Cardiac fibroblast (primary cell): ENCODE measurements at regions not wholly inside any gene's neighbourhood (a gene's known extent, or its start where the extent isn't known, plus 50 kb on each side); places are given as distances from the start of the nearest gene placed in this dataset.

Experiments used
- DNase-seq, 2 donors: peaks; one replicate each; pipeline versions ENCODE4 v3.0.0 to v3.0.0-alpha.2; 2010; ENCODE audit warnings: low read depth in 2 of 2
- H3K4me3 ChIP-seq, 2 donors: replicated peaks in 1 of 2; 1 replicate in 1 of 2; 2 replicates in 1 of 2; pipeline ENCODE4 v1.5.1; 2011; ENCODE audit warnings: low read depth in 2 of 2, low read length in 2 of 2, mild to moderate bottlenecking in 2 of 2, moderate library complexity in 1 of 2
- TF ChIP-seq, protein P1 (sequence below): IDR thresholded peaks from one replicate; pipeline ENCODE4 v1.5.1; 2011; ENCODE audit warnings: low read depth, mild to moderate bottlenecking, low read length, inconsistent platforms

DNA sequence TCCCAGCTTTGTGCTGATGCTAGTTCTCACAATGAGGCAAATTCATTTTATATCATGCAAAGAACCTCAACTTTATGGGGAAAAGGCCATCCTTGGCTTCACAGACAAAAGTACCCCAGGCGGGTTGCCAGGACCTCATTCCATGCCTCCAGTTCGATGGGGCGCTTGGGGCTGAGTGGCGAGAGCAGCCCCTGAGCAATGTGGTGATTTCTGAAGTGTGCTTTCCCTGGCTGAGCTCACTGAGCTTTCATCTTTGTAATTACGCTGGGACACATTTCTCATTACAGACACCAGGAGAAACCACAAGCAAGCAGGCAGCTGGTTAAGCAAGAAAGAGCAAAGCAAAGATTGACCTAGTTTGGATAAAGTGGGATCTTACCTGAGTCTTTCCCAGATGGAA lies 301.5 kb upstream of the CDH4 start:
- no peak overlapping the region for H3K4me3 ChIP-seq
- TF ChIP-seq, protein P1, sequence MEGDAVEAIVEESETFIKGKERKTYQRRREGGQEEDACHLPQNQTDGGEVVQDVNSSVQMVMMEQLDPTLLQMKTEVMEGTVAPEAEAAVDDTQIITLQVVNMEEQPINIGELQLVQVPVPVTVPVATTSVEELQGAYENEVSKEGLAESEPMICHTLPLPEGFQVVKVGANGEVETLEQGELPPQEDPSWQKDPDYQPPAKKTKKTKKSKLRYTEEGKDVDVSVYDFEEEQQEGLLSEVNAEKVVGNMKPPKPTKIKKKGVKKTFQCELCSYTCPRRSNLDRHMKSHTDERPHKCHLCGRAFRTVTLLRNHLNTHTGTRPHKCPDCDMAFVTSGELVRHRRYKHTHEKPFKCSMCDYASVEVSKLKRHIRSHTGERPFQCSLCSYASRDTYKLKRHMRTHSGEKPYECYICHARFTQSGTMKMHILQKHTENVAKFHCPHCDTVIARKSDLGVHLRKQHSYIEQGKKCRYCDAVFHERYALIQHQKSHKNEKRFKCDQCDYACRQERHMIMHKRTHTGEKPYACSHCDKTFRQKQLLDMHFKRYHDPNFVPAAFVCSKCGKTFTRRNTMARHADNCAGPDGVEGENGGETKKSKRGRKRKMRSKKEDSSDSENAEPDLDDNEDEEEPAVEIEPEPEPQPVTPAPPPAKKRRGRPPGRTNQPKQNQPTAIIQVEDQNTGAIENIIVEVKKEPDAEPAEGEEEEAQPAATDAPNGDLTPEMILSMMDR, result no peak
- DNase-seq, result no peak

DNA sequence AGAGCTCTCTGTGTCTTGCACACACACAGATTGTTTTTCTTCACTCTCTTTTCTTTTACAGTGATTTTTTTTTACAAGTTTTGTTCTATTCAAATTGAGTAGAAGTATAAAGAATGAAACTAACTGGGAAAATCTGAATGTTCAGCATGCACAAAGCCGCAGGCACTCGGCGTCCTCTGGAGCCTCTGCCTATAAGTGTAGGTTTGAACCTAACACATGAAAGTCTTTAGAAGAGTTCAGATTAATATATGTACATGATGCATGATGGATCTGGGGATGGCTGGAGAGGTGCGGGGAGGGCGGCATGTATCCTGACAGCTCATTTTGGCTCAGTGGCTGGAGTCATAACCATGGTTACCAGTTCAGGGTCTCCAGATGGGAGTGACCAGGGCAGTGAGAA lies 301.1 kb upstream of the CDH4 start:
- H3K4me3 ChIP-seq, result no peak overlapping the region
- TF ChIP-seq, protein P1, result no peak
- no peak for DNase-seq

DNA sequence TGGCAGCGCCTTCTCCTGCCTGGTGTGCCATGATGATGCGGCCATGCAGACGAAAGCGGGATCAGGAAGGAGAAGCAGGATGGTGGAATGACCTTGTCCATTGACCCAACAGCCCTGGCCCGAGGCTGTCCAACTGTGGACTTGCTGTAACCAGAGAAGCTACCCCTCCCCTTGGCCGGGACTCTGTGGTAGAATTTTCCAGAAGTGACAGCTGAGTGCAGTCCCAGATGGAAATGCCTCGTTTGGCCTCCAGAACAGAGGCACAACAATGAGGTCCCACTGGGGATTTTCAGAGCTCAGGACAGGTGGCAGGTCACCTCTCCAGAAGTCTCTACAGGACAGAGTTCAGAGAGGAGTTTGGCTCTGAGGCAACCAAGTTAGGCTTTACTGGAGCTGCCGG lies 299.2 kb upstream of the CDH4 start:
- no peak for DNase-seq
- no peak overlapping the region for H3K4me3 ChIP-seq
- TF ChIP-seq, protein P1, result no peak

DNA sequence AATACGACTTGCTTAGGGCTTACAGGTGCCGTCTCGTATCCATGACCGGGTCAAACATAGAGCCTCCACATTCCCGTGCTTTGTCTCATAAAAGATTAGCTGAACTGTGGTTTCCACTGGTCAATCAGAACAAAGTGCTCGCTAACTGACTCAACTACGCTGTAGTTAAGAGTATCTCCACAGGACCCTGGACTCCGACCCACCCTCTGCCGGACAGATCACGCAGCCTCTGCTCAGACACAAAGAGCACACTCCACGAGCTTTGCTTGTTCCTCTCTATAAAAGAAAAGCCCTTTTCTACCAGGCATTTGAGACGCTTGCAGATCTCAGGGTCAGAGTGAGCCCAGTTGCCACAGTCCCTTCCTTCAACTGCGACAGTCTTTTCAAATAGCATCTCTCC lies 298.7 kb upstream of the CDH4 start:
- TF ChIP-seq, protein P1, result no peak
- DNase-seq, result no peak
- H3K4me3 ChIP-seq, result no peak overlapping the region

DNA sequence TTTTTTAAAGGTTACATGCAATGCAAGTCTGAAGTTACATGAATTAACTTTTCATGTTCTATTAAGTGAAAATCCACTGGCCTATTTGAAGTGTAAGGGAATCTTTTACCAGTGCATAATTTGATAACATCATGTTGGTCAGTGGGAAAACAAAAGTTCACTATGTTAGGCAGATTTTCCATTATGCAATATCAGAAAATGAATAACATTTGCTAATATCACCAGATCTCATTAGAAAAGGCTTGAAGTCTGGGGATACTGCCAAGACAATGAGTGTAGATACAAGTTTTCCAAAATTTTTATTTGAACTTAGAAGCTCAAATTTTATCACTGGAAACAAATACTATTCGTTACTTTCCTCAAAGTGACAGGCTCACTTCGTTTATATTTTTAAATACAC lies 296.4 kb upstream of the CDH4 start:
- no peak overlapping the region for H3K4me3 ChIP-seq
- DNase-seq, result no peak
- TF ChIP-seq, protein P1, result no peak

DNA sequence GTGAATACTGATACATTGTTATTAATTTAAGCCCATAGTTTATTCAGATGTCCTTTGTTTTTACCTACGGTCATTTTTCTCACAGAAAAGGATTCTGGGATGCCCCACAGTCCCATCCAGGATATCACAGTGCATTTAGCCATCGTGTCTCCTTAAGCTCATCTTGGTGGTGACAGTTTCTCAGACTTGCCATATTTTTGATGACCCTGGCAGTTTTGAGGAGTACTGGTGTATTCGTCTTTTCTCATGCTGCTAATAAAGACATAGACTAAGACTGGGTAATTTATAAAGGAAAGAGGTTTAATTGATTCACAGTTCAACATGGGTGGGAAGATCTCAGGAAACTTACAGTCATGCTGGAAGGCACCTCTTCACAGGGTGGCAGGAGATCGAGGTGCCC lies 295.9 kb upstream of the CDH4 start:
- no peak overlapping the region for H3K4me3 ChIP-seq
- DNase-seq, result no peak
- TF ChIP-seq, protein P1, result no peak

DNA sequence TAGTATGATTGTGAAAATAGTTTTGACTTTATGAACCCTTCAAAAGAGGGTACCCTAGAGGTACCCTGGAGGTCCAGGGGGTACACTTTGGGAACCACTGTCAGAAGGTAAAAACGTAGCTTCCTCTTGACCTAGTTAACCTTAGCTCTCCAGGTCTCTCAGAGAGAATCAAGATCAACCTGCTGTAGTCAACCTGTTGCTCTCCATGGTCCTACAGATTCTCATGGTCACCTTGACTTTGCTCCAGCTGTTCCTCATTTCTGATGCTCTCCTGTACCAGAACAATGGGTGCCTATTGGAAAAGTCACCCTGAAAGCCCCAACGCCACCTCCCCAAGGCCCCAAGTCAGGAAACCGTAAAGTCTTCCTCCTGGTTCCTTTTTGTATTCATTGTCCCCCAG lies 294.4 kb upstream of the CDH4 start:
- DNase-seq, result no peak
- TF ChIP-seq, protein P1, result no peak
- no peak overlapping the region for H3K4me3 ChIP-seq
